ENCODE measurements at regions not wholly inside any gene's neighbourhood (a gene's known extent, or its start where the extent isn't known, plus 50 kb on each side); places are given as distances from the start of the nearest gene placed in this dataset.

GRCh38 chr3:159914426-159914825 lies 74.2 kb upstream of the IL12A start:
- CTCF ChIA-PET = no interaction called here
- no peak for TF ChIP-seq RAD21 (IDR thresholded peaks at IDR 0.05; ENCODE audit: low read depth)
- TF ChIP-seq SRF (IDR thresholded peaks at IDR 0.05; ENCODE audit: low read depth) = no peak
- TF ChIP-seq SP1 (IDR thresholded peaks at IDR 0.05; ENCODE audit: low read depth) = no peak
- no peak for TF ChIP-seq MAX (IDR thresholded peaks at IDR 0.05)
- no peak for TF ChIP-seq TCF7L2 (IDR thresholded peaks at IDR 0.05; ENCODE audit: borderline replicate concordance, extremely low read depth, insufficient read depth, insufficient read length)
- TF ChIP-seq EZH2 (IDR thresholded peaks at IDR 0.05) = no peak
- no peak for TF ChIP-seq JUND (IDR thresholded peaks at IDR 0.05)
- TF ChIP-seq YY1 (IDR thresholded peaks at IDR 0.05; ENCODE audit: extremely low read depth, insufficient replicate concordance, low read depth, low read length) = no peak
- TF ChIP-seq EGR1 (IDR thresholded peaks at IDR 0.05; ENCODE audit: low read depth) = no peak
- no TSS peak for BruUV-seq (replicated peaks)
- H3K27ac ChIP-seq (ENCODE audit: low read depth, low read length) = no peak overlapping the region
- H3K9ac ChIP-seq (ENCODE audit: low read length) = no peak overlapping the region
- POLR2A ChIA-PET = no interaction called here
- H3K9me2 ChIP-seq (ENCODE audit: insufficient read depth) = peaks cover 3% of the 10 kb centered on the region; the same call in 1 of the 2 replicates
- H3K27me3 ChIP-seq (ENCODE audit: insufficient read depth, low read length) = no peaks in the 10 kb centered on the region
- peaks cover 0 to 6% of the 10 kb centered on the region in 2 experiments; a peak in 2 of 4 replicates for H3K4me1 ChIP-seq (ENCODE audit: control insufficient read depth in 1 of 2, insufficient read depth in 2 of 2, low read length in 2 of 2)
- H3K79me2 ChIP-seq (ENCODE audit: insufficient read depth, low read length) = no peaks in the 10 kb centered on the region
- H2AFZ ChIP-seq (ENCODE audit: low read depth, low read length, poor library complexity, severe bottlenecking) = no peak overlapping the region
- DNase-seq (ENCODE audit: low read depth, low spot score) = no peak
- RAD21 ChIA-PET (ENCODE audit: low non-redundant PET in 1 of 2, low total read pairs in 2 of 2, uncharacterized antibody in 2 of 2, unreplicated experiment in 2 of 2) = no interaction called here
- intact Hi-C loops (cut with micrococcal nuclease) = no loop called here
- no peak overlapping the region for H3K4me3 ChIP-seq (replicated peaks in 1 of 2; ENCODE audit: low read depth in 1 of 2, low read length in 2 of 2)
- no peak overlapping the region for H3K4me2 ChIP-seq (ENCODE audit: low read length)
- no peaks in the 10 kb centered on the region for H4K20me1 ChIP-seq (ENCODE audit: insufficient read depth)
- no peaks in the 10 kb centered on the region for H3K9me3 ChIP-seq (ENCODE audit: control insufficient read depth in 1 of 2, insufficient read depth in 1 of 2, low read depth in 1 of 2, low read length in 2 of 2)
- no peak for ATAC-seq
- no peaks in the 10 kb centered on the region for H3K36me3 ChIP-seq (ENCODE audit: control insufficient read depth in 1 of 2, insufficient read depth in 2 of 2, low read length in 2 of 2)

GRCh38 chr3:159916052-159916451 lies 72.6 kb upstream of the IL12A start:
- Histone ChIP-seq H2AFZ (ENCODE audit: low read depth, low read length, poor library complexity, severe bottlenecking) (no peak overlapping the region), H3K79me2 (ENCODE audit: insufficient read depth, low read length) (no peaks in the 10 kb centered on the region), H3K4me1 (ENCODE audit: control insufficient read depth in 1 of 2, insufficient read depth in 2 of 2, low read length in 2 of 2) (peaks cover 0 to 14% of the 10 kb centered on the region in 2 experiments; a peak in 2 of 4 replicates), H3K9me3 (ENCODE audit: control insufficient read depth in 1 of 2, insufficient read depth in 1 of 2, low read depth in 1 of 2, low read length in 2 of 2) (no peaks in the 10 kb centered on the region), H3K27ac (ENCODE audit: low read depth, low read length) (no peak overlapping the region), H3K27me3 (ENCODE audit: insufficient read depth, low read length) (no peaks in the 10 kb centered on the region), H3K4me2 (ENCODE audit: low read length) (no peak overlapping the region), H3K36me3 (ENCODE audit: control insufficient read depth in 1 of 2, insufficient read depth in 2 of 2, low read length in 2 of 2) (no peaks in the 10 kb centered on the region), H3K4me3 (replicated peaks in 1 of 2; ENCODE audit: low read depth in 1 of 2, low read length in 2 of 2) (no peak overlapping the region), H4K20me1 (ENCODE audit: insufficient read depth) (no peaks in the 10 kb centered on the region), H3K9me2 (ENCODE audit: insufficient read depth) (0 out of 2 replicates have a peak, but pooled peaks cover 3% of the 10 kb centered on the region), H3K9ac (ENCODE audit: low read length) (no peak overlapping the region)
- CTCF ChIA-PET = no interaction called here
- TF ChIP-seq SP1 (IDR thresholded peaks at IDR 0.05; ENCODE audit: low read depth) = no peak
- TF ChIP-seq ZNF274 (IDR thresholded peaks at IDR 0.05; ENCODE audit: low read depth, low read length) = no peak
- no peak for ATAC-seq
- intact Hi-C loops (cut with micrococcal nuclease) = no loop called here
- RAD21 ChIA-PET (ENCODE audit: low non-redundant PET in 1 of 2, low total read pairs in 2 of 2, uncharacterized antibody in 2 of 2, unreplicated experiment in 2 of 2) = no interaction called here
- no peak for DNase-seq (ENCODE audit: low read depth, low spot score)
- BruUV-seq (replicated peaks) = no TSS peak
- POLR2A ChIA-PET = no interaction called here

Measured in HCT116 (cell line).